Osteocyte (in vitro differentiated cells): ENCODE measurements at regions not wholly inside any gene's neighbourhood (a gene's known extent, or its start where the extent isn't known, plus 50 kb on each side); places are given as distances from the start of the nearest gene placed in this dataset.

Source experiments
- DNase-seq: peaks from one replicate; pipeline ENCODE4 v3.0.0; 2021; ENCODE audit warnings: mixed read lengths; ENCODE audit not compliant: unreplicated experiment; ENCODE audit errors: extremely low spot score
- H3K27ac Mint-ChIP-seq: one replicate; pipeline ENCODE4 v1.8.0; 2021; ENCODE audit warnings: mild to moderate bottlenecking, mixed read lengths; ENCODE audit not compliant: unreplicated experiment
- H3K27me3 Mint-ChIP-seq: one replicate; pipeline ENCODE4 v1.8.0; 2021; ENCODE audit warnings: mixed read lengths; ENCODE audit not compliant: unreplicated experiment
- H3K36me3 Mint-ChIP-seq: one replicate; pipeline ENCODE4 v1.8.0; 2021; ENCODE audit warnings: mixed read lengths; ENCODE audit not compliant: unreplicated experiment
- H3K4me1 Mint-ChIP-seq: one replicate; pipeline ENCODE4 v1.8.0; 2021; ENCODE audit warnings: mixed read lengths; ENCODE audit not compliant: unreplicated experiment
- H3K4me3 Mint-ChIP-seq: one replicate; pipeline ENCODE4 v1.8.0; 2021; ENCODE audit warnings: mild to moderate bottlenecking, moderate library complexity, mixed read lengths; ENCODE audit not compliant: unreplicated experiment
- H3K9me3 Mint-ChIP-seq: one replicate; pipeline ENCODE4 v1.8.0; 2021; ENCODE audit warnings: mixed read lengths; ENCODE audit not compliant: unreplicated experiment
- CTCF ChIP-seq: fragments of 200-600 bp; sonication (generic); IDR thresholded peaks from 2 replicates; pipeline ENCODE4 v1.5.0; 2021; ENCODE audit warnings: antibody characterized with exemption, mild to moderate bottlenecking, moderate library complexity

DNA sequence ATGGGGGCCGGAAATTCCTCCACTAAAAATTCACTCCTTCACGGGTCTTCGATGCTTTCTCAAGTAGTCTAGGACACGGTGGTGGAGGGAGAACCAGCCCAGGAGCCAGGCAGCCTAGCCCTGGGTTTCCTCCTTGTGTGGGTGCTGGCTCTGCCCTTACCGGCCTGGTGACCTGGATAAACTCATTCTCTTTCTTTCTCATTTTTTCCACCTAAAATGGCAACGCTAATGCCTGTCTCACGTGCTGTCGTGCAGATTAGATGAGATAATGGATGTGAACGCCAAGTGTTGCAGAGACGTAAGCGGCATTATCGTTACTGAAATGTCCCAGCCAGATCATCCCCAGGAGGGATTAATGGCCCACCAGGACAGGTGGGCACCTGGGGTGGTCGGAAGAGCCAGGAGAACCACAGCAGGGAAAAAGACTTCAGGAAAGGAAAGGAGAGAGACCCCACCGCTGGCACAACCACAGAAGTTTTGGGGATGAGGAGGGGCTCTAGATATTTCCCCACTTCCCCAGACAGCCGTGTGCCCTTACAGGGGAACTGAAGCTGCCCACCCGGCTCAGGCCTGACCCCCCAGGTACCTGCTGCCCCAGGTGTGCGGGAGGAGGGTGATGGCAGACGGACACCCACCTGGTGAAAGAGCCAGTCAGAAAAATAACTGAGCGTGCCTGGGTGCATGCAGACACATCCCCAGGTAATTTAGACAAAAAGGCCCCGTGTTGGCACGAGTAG lies 100.8 kb upstream of the ASAP2 start:
- peaks cover 42% of the 10 kb centered on the region for H3K4me1 Mint-ChIP-seq
- H3K27ac Mint-ChIP-seq = no peak overlapping the region
- no peaks in the 10 kb centered on the region for H3K27me3 Mint-ChIP-seq
- H3K36me3 Mint-ChIP-seq = no peaks in the 10 kb centered on the region
- no peak for DNase-seq
- no peaks in the 10 kb centered on the region for H3K9me3 Mint-ChIP-seq
- H3K4me3 Mint-ChIP-seq = no peak overlapping the region
- TF ChIP-seq CTCF = no peak

- H3K4me3 Mint-ChIP-seq = no peak overlapping the region
- no peak for TF ChIP-seq CTCF
- no peak for DNase-seq
- no peaks in the 10 kb centered on the region for H3K9me3 Mint-ChIP-seq
- H3K36me3 Mint-ChIP-seq = no peaks in the 10 kb centered on the region
- H3K27ac Mint-ChIP-seq = no peak overlapping the region
- H3K4me1 Mint-ChIP-seq = peaks cover 45% of the 10 kb centered on the region
- no peaks in the 10 kb centered on the region for H3K27me3 Mint-ChIP-seq
These were observed 100.3 kb upstream of the MBOAT2 start for GRCh38 chr2:9103663-9104277.

DNA sequence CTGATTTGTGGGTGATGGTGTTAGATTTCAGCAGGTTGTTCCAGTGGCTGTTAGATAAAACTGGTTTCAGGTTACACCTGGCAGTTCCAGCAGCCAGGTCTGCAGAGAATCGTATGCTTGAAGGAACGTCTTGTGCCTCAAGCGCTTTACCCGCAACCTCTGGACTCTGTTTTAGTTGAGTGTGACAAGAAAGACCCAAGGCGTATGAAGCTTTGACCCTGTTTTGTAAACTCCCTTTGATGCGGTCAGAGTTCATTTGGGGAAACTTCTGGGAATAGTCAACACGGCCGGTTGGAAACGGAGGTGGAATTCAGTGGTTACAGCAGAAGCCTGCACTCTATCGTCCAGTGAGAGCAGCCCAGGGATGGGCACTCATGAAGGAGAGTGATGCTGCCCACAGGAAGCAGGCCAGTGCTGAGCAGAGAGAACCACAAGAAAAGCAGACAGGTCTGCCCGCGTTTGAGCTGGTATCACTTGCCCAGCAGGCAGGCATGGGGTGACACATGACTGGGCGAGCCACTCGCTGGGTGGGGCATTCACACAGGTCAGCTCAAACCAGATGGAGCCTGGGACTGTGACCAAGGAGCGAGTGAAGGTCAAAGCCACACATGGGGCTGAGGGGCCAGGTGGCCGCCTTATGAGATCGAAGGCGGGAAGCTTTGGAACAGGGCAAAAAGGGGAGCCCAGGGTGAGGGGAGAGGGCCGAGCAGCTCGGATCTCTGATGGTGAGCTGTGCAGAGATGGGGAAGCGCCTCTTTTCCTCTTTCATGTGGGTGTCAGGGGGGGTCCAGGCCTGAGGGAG lies 99.6 kb upstream of the MBOAT2 start:
- Mint-ChIP-seq H3K27ac (peak overlapping the region; percentile 31), H3K36me3 (no peaks in the 10 kb centered on the region), H3K4me1 (peaks cover 40% of the 10 kb centered on the region), H3K4me3 (no peak overlapping the region), H3K27me3 (no peaks in the 10 kb centered on the region), H3K9me3 (no peaks in the 10 kb centered on the region)
- DNase-seq = no peak
- TF ChIP-seq CTCF = no peak

DNA sequence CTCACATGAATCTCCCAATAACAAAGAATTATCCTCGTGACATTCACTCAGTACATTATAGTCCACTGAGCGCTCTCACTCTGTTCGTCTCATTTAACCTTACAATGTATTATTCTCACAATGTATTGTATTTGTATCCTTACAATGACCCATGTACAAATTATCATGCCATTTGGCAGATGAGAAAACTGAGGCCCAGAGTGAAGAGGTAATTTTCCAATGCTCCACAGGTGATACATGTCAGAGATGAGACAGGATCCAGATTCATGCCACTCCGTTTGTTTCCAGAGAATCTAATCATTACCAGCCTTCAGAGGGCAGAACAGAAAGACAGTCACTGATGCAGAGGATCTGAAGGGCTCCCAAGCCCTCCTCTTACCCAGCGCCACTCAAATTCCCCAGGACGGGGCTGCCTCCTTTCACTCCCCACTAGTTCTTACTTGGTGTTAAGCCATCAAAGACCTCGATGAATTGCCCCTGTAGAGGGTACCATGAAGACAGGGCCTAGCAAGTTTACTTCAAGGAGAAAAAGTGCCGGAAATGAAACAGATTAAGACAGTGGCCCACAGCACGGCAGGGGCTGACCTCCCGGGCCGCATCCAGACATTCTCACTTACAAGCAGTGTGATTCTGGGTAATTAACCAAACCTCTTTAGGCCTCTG lies 98.4 kb upstream of the MBOAT2 start:
- Mint-ChIP-seq H3K4me1 (peaks cover 36% of the 10 kb centered on the region), H3K27ac (peak overlapping the region; percentile 31), H3K27me3 (no peaks in the 10 kb centered on the region), H3K9me3 (no peaks in the 10 kb centered on the region), H3K36me3 (no peaks in the 10 kb centered on the region), H3K4me3 (no peak overlapping the region)
- DNase-seq = no peak
- no peak for TF ChIP-seq CTCF
